Suprapubic skin (tissue), 4 donors: ENCODE measurements at regions not wholly inside any gene's neighbourhood (a gene's known extent, or its start where the extent isn't known, plus 50 kb on each side); places are given as distances from the start of the nearest gene placed in this dataset.

Source experiments
- POLR2A ChIP-seq, 2 donors: fragments of 450-650 bp; IDR thresholded peaks; one replicate each; pipeline ENCODE4 v1.6.1; 2017; ENCODE audit warnings: antibody characterized with exemption in 2 of 2, mild to moderate bottlenecking in 2 of 2, moderate library complexity in 2 of 2
- POLR2AphosphoS5 ChIP-seq, 3 donors: sonication (generic); formaldehyde crosslinking; IDR thresholded peaks; one replicate each; pipeline ENCODE4 v1.6.1; 2017; ENCODE audit warnings: antibody characterized with exemption in 3 of 3

GRCh38 chr1:68800182-68800581 is 303.3 kb upstream of the DEPDC1 start:
- TF ChIP-seq POLR2AphosphoS5 (IDR thresholded peaks at IDR 0.05) (no peak), POLR2A (IDR thresholded peaks at IDR 0.05) (no peak)
